GM21737 (cell line): ENCODE measurements at regions not wholly inside any gene's neighbourhood (a gene's known extent, or its start where the extent isn't known, plus 50 kb on each side); places are given as distances from the start of the nearest gene placed in this dataset.

Source experiments
- ATAC-seq: cut with Tn5 transposase; IDR thresholded peaks from one replicate; pipeline ENCODE4 v1.9.1; 2021; ENCODE audit warnings: mild to moderate bottlenecking, moderate library complexity; ENCODE audit not compliant: unreplicated experiment

DNA sequence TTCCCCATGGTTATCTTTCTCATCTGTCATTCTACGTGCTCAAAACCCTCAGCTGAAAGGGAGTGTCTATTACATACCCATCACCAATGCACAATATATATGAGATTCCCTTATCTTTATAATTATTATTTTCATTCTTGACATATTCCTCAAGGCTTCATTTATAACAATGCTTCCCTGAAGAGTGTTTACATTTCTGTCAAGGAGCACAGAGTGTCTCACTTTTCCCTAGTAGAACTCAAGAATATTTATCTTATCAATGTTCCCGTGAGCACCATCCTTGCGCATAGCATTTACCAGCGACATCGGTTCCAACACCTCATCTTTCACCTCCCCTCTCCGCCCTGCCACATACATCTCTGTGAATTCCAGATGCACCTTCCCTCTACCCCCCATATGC, 250.6 kb downstream of the PLA2G4A start:
- no peak for ATAC-seq

DNA sequence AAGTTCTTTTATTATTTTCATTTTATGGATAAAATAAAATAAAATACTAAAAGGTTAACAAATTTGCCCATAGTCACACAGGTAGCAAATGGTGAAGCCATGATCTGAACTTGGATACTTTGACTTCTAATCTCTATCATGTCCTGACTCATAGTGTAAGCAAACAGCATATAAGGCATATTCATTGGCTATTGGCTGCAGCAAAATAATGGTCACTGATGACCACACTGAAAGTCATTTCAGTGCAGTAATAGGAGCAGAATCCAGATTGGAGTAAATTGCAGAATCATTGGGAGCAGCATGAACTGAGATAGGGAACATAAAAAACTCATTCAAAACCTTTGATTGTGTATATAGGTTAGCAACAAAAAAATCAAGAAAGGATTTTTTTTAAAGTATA, 262.9 kb downstream of the PLA2G4A start:
- ATAC-seq, result no peak

DNA sequence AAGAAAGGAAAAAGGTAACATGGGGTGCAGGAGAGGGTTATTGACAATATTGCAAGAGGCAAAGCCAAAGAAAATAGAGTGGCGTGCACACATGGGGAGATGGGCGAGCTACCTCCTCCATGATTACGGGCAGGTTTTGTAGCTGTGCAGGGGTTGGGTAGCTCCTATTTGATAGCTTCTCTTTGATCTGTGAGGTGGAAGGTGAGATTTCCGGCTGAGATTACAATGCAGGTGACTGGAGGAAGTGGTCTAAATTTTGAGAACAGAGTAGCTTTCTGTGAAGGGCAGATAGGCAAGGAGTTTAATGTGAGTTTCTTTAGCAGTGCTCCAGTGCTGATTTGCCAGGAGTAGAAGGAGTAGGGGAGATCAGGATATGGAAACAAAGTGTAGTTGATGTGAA, 263.4 kb downstream of the PLA2G4A start:
- ATAC-seq, result no peak

DNA sequence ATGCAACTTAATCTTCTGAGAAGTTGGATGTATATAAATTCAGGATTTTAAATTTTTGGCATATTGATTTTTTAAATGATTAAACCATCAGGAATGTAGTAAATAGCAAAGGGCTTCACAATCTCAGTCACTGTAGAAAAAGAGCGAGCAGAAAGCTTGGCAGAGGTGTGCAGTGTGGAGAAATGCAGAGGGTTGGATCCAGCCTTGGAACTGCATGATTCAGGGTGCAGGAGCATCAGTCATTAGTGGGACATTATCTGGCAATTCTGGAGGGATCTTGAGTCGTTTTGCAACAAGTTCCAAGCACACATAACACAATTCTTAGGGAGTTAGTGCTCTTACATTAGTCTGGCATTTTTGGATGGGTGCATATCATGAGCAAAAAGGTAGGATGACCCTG, 267.9 kb downstream of the PLA2G4A start:
- no peak for ATAC-seq

DNA sequence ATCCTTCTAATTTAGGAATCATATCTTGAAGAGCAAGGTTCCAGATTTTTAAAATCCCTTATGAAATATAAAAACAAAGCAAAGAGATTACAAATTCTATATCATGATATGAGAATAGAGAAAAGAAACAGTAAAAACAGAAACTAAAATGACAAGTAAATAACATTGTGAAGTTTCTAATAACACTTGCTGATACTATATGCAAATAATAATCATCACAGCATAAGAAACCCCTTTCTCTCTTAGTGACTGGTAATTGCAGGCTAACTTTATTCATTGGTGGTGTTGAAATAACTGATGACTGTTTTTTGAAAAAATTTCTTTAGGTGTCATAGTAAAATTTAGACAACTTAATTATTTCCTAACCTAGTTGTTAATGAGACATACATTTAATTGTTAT, 281.6 kb downstream of the PLA2G4A start:
- no peak for ATAC-seq

DNA sequence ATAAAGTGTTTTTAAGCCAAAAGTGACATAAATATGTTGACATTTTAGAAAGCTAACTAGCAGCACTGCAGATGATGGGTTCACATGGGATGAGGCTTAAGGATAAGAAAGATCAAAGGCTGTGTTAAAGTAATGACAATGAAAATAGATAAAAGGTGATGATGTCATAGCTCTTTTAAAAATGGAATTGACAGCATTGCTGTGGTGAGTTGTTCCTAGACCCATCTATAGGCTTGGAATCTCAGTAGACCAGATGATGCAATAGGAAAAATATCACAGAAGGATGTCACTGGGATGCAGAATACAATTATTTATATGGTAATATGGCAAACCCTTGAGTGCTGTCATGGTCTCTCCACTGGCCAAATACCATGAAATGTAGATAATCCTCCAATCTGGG, 286.0 kb downstream of the PLA2G4A start:
- ATAC-seq, result no peak

DNA sequence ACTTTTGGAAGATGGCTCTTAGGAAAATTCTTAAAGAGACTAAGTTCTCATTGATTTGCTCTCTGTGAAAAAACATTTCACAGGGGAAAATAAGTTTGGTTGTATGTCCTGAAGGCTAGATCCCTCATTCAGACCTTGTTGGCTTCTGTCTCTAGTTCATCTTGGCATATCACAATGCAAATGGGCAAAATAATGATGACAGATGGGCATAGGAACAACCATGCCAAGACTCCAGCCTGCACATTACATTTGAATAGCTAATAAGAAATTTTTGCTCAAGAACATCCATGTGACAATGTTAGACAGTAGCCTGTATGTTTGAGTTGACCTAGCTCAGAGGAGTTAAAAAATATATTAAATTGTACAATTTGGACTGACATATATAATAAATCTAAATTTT, 292.9 kb downstream of the PLA2G4A start:
- ATAC-seq, result no peak

DNA sequence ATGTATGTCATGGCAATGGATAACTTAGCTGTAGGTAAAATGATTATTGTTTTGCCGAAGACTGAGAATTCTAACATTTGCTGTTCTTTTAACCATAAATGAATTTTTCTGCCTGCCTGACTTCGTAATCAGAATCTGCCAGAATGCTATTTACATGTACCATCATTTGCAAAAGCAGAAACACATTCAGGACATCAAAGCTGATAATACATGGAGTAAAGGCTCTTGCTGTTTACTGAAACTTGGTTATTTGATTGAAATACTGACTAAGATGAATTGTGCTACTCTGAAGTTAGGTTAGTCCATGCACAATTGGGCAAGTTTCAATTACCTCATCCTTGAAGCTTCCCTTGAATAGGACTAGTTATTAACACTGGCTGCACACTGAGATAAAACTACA, 293.8 kb downstream of the PLA2G4A start:
- no peak for ATAC-seq

DNA sequence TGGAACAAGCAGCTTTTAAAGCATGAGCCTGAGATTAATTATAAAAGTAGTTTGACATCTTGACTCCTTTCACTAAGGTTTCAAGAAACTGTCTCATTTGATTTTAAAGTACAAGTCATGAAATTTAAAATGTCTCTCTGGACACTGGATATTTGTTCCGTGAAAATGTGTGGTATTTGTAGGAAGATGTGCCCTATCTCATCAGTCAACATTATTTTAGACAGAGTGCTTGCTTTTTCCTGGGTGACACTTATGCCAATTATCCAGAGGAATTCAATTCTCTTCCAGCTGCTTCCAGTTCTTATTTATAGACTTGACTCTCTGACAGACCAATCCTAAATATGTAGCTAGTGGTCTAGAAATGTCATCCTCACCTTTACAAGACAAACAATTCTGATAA, 300.4 kb downstream of the PLA2G4A start:
- no peak for ATAC-seq

DNA sequence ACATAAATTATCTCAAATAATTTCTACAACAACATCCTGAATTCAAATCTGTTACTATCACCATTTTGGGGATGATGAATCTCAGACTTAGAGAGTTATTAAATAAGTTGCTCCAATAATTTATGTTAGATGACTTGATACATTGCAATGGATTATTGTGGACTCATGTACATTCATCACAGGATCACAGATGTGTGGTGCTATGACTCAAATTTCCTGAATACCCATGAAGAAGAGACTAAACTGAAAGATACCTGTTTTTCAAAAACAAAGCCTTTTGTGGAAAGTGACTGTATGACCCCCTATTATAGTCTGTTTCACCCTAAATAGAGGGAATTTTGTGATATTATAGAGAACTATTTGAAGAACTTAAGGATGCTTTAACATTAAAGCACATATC, 315.0 kb downstream of the PLA2G4A start:
- ATAC-seq, result no peak

DNA sequence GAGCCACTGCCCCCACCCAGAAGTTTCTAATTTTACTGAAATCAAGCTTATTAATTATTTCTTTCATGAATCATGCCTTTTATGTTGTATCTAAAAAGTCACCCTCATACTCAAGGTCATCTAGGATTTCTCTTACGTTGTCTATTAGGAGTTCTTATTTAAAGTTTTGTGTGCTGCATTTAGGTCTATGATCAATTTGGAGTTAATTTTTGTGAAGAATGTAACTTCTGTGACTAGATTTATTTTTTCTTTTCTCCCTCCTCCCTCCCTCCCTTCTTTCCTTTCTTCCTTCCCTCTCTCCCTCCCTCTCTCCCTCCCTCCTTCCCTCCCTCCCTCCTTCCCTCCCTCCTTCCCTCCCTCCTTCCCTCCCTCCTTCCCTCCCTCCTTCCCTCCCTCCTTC, 317.6 kb downstream of the PLA2G4A start:
- no peak for ATAC-seq

DNA sequence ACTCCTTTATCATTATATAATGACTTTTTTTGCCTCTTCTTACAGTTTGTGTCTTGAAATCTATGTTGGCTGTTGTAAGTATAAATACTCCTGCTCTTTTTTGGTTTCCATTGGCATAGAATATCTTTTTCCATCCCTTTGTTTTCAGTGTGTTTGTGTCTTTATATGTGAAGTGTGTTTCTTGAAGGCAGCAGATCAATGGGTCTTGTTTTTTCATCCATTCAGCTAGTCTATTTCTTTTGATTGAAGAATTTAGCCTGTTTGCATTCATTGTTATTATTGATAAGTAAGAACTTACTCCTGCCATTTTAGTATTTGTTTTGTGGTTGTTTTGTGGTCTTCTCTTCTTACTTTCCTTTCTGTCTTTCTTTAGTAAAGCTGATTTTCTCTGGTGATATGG, 322.8 kb downstream of the PLA2G4A start:
- no peak for ATAC-seq

DNA sequence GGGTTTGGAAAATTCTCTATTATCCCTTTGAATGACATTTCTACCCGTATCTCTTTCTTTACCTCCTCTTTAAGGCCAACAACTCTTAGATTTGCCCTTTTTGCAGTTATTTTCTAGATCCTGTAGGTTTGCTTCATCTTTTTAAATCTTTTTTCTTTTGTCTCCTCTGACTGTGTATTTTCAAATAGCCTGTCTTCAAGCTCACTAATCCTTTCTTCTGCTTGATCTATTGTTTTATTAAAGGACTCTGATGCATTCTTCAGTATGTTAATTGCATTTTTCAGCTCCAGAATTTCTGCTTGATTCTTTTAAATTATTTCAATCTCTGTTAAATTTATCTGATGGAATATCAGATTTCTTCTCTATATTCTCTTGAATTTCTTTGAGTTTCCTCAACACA, 324.3 kb downstream of the PLA2G4A start:
- no peak for ATAC-seq

DNA sequence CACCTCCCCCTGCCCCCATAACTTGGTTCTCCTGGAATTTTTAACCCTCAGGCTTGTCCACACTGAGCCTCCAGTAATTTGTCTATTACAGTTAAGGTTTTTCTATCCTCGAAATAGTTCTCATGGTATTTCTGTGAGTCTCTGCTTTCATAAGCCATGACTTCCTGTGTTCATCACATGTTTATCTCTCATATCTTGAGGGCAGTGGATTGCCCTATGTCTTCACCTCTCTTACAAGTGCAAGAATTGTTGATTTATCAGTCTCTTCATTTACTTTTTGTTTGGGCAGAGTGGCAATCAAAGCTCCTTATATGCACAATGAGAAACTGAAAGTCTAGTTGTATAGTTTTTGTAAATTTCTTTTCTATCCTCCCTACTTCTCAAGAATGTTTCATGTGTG, 328.4 kb downstream of the PLA2G4A start:
- ATAC-seq, result no peak

DNA sequence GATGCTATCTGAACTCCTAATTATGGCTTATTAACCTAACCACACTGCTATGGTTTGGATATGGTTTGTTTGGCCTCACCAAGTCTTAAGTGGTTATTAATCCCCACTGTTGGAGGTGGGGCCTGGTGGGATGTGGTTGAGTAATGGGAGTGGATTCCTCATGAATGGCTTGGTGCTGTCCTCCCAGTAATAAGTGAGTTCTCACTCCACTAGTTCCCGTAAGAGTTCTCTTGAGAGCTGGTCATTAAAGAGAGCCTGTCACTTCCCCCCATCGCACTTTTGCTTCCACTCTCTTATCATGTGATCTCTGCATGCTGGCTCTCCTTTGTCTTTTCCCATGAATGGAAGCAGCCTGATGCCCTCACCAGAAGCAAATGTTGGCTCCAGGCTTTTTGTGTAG, 328.8 kb downstream of the PLA2G4A start:
- no peak for ATAC-seq

DNA sequence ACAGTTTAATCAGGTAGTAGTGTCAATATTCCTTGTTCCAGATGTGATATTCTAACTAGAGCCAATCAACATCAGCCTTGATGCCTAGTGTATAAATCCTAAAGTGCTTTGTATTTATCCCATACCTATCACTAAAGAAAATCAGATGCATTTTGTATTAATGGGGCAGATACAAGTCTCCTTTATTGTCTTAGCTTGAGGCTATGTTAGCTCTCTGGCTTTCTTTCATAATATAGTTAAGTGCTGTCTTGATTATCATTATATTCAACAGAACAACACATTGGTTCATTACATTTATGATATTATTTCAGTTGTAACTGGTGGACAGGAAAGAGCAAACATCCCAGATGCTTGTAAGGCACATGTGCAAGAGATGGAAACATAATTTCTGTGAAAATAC, 338.8 kb downstream of the PLA2G4A start:
- no peak for ATAC-seq

DNA sequence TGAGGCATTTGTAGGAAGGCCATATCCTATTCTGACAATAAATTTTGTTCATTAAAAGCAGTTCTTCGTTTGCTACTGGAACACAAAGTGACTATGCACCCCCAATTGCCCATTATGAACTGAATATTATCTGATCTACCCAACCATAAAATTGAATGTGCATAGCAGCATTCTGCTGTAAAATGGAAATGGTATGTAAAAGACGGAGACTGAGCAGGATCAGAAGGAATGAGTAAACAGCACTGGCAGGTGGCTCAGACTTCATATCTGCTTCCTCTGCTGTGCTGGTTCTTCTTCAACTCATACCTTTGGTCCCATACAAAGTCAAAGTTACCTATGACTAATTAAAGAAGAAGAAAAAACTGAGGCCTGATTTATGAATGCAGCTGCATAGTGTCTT, 339.5 kb downstream of the PLA2G4A start:
- no peak for ATAC-seq

DNA sequence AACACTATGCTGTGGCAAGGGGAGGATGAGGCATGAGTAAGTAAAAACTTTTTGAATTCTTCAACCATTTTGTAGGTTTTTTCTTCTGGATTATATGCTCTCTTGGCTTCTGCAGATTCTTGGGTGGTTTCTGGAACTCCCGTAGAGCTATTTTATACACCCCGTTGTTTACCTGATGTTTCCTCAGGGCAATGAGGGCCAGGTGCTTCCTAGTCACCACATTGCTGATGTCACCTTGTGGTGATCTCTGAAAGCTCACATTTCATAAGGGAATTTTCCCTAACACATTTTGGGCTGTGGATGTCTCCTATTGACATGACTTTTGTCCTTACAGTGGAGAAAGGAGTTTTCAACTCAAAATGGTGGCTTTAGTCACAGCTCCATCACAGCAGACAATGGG, 356.6 kb downstream of the PLA2G4A start:
- no peak for ATAC-seq

DNA sequence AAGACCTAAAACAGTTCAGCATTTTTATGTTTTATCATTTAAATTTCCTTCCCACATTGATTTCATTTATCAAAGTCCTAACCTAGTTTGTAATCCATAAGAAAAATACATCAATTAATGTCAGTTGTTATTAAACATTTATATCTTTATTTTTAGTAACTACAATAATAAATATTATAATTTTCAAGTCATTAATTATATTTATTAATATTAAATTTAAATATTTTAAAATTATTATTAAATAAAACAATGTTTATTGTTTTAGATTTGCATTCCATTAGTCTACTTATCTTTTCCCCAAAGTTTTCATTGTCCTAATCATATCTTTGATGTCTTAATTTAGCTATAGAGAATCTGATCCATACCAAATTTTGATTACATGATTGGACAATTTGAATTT, 368.9 kb downstream of the PLA2G4A start:
- no peak for ATAC-seq

DNA sequence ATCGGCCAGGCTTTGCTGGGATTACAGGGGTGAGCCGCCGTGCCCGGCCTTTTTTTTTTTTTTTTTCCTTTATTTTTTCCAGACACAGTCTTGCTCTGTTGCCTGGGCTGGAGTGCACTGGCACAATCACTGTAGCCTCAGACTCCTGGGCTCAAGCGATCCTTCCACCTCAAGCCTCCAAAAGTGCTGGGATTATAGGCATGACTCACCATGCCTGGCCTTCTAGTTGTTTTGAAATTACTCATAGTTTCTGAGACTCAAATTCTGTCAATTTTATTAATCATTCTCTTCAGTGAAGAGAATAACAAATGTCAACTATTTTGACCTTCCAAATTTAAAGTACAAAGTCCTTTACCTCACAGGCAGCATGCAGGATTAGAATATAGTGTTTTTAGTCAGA, 374.5 kb downstream of the PLA2G4A start:
- ATAC-seq, result no peak

DNA sequence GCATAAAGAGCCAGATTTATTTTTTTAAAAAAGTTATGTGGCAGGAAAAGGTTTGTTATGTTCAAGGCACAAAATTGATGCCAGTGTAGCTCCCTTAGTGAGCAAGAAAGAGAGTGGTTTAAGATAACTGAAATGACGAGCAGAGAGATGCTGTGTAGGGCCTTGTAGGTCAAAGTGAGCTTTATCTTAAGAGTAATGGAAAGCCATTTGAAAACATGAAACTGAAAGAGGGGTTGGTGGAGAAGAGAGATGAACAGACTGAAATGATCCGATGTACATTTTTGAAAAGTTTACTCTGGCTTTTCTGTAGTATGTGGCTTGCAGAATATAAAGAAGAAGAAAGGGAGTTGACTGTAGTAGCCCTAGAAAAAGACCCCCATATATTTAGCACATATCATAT, 383.6 kb downstream of the PLA2G4A start:
- no peak for ATAC-seq

DNA sequence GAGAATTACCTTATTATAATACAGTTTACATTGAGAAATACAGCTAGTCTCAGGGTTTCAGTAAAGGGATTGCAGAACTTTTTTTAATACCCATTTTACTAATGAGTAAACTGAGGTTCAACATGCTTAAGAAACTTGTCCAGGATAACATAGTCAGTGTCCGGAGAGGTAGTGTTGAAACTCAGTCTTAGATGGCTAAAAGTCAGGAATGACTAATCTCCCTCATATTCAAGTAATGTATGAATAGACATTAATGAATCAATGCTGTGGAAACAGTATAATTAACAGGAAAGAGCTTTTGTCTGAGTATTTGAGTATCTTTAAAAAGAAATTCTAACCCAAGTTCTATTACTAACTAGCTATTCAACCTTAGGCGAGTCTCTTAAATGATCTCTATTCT, 397.6 kb downstream of the PLA2G4A start:
- ATAC-seq, result no peak

DNA sequence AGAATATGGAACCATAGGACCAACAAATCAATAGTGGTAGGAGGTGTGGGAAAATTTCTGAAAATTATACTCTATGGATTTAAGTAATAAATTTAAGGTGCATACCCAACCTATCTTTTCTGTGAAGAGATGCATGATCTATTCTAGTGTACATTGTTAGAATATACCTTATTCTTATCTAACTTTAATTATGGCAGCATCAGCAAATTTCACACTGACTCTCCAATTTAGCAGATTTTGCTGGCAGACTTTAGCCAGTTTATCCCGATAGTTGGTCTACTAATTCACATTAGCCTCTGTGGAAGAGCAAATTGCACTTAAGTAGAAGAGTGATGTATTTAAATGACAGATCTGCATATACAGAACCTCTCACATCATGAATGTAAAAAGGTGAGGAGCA, 400.0 kb downstream of the PLA2G4A start:
- ATAC-seq, result no peak

DNA sequence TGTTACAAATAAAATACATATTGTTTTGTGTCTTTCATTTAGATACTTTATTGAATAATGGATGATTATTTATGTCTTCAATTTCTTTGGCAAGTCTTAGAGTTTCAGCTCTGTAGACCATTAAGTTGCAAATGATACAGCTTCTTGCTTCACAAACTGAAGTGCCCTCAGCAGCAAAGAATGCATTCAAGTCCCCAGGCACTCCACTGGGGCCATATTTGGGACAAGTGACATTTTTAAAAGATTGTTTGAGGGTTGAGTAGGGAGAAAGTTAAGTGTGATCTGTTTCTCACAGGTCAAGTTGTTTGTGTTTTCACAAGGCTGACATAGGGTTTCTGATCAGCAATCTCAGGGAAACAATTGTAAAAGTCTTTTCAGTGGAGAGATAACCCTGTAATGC, 400.7 kb downstream of the PLA2G4A start:
- ATAC-seq, result no peak
